HG02610 (cell line): ENCODE measurements at regions not wholly inside any gene's neighbourhood (a gene's known extent, or its start where the extent isn't known, plus 50 kb on each side); places are given as distances from the start of the nearest gene placed in this dataset.
"Not testable (repeated sequence)": the region's sequence is repeated elsewhere in the genome, so short reads cannot be mapped to it uniquely, and the experiment has no call there.

Experiments used
- ATAC-seq: cut with Tn5 transposase; IDR thresholded peaks from one replicate; pipeline ENCODE4 v1.9.1; 2021; ENCODE audit warnings: mild to moderate bottlenecking, moderate library complexity; ENCODE audit not compliant: unreplicated experiment

DNA sequence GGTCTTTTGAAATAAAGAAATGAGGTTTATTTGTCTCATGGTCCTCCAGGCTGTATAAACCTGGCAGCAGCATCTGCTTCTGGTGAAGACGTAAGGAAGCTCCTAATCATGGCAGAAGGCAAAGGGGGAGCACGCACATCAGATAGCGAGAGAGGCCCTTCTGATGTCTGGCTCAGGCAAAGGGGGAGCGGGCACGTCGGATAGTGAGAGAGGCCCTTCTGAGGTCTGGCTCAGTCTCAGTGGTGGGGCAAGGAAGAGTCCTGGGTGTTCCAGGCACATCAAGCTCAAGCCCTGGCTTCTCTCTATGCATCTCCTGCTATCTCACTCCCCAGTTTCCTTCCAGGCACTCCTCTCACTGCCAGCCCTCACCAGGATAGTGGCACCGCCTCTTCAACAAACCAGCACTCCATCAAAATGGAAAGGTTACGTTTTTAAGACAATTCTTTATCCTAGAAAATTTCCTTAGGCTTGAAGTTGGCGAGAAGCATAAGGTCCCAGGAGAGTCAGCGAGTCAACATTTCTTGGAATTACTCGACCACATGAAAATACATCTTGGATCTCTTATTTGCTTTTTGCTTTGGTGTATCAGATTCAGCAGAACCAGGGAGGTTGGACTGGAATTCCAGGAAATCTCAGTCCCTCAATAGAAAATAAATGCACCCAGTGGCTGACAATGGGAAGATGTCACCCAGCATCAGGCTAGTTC is 189.6 kb upstream of the TMEM132C start:
- ATAC-seq, result no peak

DNA sequence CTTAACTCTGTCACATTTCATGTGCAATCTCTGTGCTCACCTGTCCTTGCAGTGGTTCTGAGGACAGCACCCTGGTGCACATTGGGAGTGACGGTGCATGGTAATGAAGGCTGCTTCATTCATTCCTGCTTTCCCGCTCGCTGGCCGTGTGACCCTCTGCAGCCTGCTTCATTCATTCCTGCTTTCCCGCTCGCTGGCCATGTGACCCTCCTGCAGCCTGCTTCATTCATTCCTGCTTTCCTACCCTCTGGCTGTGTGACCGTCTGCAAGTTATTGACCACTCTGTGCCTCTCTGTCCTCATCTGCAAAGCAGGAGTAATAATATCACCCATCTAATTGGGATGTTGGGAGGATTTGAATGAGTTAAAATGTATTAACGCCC is 189.1 kb upstream of the TMEM132C start:
- ATAC-seq, result no peak

DNA sequence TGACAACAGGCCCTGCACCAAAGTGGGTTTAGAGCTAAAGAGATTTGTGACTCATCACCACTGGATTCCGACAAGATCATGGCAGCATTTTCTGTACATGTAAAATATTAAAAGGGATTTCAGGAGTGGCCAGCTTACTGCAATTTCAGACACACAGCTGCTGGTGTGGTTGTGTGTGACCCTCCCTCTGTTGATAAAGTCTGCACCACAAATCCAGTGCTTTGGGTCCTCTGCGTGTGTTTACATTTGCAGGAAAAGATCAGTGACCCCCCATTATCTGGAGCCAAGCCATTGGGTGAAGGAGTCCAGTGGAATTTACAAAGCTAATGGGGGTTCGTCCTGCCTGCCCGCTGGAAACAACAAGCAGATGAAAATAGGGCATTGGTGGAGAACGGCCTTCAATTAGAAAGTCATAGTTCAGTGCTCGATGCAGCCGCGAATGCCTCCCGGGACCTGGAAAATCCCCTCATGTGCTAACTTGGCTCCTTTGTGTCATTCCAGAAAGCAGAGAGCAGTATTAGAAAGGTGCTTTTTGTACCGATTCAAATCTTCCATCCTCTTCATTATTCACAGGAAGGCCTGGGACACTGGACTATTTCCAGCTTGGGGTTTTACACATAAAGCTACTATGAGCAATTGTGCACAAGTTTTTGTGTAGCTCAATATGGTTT is 188.5 kb upstream of the TMEM132C start:
- no peak for ATAC-seq

DNA sequence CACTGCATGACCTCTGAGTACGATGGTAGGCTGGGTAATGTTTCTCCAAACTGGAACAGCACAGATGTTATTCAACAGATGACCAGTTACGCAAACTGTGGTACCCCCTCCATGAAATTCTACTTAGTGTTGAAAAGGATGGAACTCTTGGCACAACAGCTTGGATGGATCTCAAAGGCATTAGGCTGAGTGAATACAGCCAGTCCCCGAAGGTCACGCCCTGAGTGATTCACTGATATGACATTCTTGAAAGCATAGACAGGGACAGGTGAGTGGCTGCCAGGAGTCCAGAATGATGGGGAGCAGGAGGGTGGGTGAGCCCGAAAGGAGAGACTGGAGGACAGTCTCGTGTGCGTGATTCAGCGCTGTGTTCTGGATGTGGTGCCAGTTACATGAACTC is 187.5 kb upstream of the TMEM132C start:
- ATAC-seq, result no peak

DNA sequence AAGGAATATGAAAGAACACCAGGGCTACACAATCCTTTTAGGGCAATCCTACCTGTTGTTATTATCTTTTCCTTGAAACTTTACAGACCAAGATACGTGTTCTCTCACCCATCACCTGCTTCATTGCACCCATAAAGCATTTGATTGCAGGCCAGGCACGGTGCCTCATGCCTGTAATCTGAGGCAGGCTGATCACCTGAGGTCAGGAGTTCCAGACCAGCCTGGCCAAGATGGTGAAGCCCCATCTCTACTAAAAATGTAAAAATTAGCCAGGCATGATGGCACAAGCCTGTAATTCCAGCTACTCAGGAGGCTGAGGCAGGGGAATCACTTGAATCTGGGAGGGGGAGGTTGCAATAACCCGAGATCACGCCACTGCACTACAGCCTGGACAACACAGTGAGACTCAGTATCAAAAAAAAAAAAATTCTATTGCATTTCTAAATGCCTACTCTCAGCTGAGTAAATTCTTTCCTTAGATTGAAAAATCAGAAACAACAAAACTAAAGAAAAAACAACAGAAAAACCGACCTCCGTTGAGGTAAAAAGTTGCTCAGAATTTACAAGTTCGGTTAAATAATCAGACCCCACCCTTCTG is 183.7 kb upstream of the TMEM132C start:
- no peak for ATAC-seq

DNA sequence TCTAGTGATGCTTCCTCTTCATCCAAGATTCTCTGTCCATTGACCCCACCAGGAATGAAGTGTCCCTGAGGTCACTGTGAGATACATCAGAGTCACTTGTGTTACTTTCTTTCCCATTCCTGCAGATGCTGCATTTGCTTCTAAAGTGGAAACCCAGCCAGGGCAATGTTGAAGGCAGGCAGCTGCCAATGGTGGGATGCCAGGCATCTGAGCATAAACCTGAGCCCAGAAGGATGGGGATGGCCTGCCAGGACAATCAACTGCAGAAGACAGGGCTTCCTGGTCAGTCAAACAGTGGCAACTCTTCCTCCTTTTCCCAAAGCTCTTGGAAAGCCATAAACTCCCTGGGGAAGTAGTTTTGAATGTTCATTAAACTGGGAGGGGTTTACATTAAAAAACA is 178.0 kb upstream of the TMEM132C start:
- no peak for ATAC-seq

DNA sequence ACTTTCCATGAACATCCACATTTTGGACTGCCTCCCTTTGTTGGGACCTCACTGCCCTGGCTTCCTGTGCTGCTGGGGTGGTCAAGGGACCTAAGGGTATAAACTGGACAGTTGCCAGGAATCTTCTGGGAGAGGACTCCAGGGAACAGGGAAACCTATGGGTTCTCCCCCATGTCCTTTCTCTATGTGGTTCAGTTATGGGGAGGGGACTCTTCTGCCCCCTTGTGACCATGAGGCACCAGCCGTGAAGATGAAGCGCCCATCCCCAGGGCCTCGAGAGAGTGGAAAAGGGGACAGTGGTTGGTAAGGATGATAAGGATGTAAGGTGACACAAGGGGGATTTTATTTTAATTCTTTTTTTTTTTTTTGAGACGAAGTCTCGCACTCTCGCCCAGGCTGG is 177.0 kb upstream of the TMEM132C start:
- no peak for ATAC-seq

DNA sequence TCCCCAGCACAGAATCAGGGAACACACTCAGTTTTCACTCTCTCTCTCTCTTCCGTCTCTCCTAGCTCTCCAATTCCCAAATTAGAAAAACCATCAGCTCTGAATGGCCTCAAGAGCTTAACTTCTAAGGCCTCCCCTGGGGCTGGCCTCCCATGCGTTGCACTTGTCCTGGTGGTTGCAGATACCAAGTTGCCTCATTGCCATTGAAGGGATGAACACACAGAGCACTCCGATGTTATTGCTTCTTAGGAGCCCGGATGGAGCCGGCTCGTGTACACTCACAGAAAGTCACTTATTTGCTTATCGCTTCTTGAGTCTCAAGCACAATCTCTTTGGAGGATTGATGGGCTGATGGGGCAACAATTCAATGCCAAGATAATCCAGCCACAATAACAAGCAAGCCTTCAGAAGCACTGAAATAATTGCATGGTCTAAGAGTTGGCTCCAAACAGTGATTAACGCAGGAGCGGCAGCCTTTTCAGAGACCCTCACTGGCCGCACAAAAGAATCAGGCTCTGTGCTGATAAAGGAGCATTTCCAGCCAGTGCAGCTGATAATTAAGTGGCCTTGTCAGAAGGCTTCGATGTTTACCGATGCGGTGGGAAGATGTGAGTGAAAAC is 175.8 kb upstream of the TMEM132C start:
- no peak for ATAC-seq

DNA sequence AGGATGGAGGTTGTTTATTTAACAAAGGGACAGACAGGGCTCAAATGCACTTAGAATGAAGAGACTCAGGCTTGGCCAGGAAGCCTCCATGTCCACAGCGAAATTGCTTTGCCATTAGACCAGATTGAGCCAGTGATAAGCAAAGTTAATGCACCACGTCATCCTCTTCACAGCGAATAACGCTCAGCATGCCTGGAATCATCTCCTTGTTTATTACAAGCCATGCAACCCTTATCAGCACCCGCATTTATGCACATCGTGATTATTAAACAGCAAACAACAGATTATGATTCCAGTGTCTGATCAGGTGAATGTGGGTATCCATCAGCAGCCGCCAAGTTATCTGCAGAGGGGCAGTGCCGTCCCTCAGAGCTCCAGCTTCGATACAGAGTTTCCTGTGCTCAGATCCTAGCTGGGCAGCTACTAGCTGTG is 175.0 kb upstream of the TMEM132C start:
- no peak for ATAC-seq

DNA sequence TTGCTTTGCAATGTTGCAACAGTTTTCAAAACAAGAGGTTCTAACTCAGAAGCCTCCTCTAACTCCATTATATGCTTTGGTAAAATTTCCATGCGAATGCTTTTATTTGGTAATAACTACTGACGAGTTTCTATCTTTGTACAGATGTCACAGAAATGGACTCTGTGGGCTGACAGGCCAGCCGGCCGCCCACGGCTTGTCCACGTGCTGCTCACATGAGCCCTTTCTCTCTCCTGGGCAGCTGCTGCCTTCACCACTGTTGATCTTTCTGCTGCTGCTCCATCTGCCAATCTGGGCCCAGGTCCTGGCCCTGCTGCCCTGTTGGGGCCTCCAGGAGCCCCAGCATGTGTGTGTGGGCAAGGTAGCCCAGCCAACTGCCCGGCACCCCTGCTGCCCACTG is 168.2 kb upstream of the TMEM132C start:
- ATAC-seq, result no peak

DNA sequence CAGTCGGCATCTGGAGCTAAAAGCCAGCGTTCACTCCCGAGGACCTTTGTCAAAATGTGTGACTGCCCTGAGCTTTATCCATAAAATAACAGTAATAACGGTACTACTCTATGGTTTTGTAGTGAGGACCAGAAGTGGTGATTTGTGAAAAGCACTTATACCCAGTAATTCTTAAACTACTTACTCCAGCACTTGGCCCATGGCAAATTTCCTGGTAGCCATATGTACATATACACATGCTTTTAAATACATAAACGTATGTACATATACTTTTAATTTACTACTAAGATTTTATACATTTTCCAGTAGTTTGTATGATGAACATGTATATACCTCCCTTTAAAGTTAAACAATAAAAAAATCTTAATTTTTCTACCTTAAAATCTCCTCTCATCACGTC is 163.8 kb upstream of the TMEM132C start:
- no peak for ATAC-seq

DNA sequence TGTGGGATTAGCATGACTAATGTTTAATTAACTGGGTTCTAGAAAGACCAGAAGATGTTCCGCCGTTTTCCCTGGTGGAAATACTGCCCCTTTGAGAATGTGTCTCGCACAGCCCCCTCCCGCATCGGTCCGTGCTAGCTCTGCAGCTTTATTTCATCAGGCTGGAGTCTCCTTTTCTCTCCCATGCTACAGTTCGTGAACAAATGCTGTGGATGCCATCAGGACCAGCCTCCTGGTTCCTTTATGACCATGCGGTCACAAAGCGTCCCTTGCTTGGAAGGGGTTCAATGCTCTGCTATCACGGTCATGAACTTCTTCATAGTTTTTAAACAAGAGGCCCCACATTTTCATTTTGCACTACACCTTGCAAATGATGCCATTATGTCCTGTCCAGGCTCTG is 157.7 kb upstream of the TMEM132C start:
- ATAC-seq, result no peak

DNA sequence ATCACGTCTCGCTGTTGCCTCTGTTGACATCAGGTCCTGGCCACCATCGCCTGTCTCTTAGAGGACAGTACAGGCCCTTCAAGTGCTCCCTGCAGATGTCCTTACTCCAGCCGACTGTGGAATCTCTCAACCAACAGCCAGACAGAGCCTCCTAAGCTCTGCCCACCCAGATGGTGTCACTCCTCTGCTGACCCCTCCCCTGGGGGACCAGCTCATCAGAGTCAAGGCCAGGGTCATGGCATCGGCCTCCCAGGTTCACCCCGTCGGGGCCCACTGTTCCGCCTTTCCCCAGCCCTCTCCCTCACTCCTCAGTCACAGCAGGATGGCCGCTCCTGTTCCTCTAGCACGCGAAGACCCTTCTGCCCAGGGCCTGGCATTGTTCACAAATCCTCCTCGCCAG is 157.3 kb upstream of the TMEM132C start:
- ATAC-seq, result no peak

DNA sequence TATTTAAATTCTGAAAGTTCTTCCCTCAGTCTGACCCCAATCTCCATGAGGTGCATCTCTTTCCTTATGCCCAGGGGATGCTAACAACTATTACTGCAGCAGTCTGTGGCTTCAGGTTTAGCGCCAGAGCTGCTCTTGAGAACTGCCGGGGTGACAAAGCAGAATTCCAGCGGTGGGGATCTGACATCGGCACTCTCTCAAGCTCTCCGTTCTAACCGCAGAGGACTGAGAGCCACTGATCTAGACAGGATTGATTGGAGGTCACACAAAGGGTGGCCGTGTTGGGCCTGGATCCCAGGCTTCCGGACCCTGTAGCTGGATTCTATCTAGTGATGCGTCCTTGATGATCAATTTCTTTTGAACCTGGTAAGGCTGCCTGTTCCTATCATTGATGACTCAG is 155.6 kb upstream of the TMEM132C start:
- no peak for ATAC-seq

DNA sequence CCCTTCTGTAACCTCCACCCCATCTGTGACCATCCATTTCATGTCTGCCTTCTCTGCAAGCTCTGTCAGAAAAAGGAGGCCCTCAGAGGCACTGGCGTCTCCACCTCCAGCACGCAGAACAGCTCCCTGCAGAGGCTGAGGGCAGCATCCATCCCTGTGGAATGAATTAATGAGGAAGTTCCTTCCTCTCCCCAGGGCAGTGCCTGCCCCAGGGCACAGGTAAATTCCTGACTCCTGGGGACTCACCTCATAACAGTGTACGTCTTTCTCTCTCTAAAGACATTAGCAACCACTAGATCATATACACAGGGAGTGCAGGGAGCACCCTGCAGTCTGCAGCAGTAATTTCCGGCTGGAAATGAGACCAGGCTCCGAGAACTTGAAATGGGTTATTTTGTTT is 155.0 kb upstream of the TMEM132C start:
- ATAC-seq, result no peak

DNA sequence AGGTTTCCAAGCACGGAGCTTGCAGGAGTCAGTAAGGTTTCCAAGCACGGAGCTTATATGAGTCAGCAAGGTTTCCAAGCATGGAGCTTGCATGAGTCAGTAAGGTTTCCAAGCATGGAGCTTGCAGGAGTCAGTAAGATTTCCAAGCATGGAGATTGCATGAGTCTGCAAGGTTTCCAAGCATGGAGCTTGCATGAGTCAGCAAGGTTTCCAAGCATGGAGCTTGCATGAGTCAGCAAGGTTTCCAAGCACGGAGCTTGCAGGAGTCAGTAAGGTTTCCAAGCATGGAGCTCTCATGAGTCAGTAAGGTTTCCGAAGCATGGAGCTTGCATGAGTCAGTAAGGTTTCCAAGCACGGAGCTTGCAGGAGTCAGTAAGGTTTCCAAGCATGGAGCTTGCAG is 153.7 kb upstream of the TMEM132C start:
- ATAC-seq, result not testable (repeated sequence)

DNA sequence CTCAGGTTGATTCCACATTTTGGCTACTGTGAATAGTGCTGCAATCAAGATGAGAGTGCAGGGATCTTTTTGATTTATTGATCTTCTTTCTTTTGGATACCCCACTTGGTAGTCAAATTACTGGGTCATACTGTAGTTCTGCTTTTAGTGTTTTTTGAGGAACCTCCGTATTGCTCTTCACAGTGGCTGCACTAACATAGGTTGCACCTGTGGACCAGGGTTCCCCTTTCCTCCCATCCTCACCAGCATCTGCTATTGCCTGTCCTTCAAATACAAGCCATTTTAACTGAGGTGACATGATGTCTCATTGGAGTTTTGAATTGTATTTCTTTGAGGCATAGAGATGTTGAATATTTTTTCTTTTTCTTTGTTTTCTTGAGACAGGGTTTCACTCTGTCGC is 152.5 kb upstream of the TMEM132C start:
- ATAC-seq, result no peak

DNA sequence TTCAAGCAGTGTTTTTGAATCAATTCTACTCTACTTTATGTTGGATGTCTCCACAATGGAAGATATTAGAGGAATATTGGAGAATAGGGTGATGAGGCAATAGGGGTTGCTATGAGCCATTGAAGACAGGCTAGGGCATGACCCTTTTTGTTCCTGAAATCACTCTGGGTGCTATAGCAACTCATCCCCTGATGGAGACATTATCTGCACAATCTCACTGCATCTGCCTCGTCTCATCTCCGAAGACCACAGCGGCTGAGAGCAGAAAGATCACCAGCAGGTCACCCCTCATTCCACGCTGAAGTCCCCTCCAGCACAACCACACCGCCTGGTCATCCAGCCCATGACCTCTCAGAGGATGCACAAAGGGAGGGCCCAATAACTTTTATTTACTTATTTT is 150.4 kb upstream of the TMEM132C start:
- ATAC-seq, result no peak

DNA sequence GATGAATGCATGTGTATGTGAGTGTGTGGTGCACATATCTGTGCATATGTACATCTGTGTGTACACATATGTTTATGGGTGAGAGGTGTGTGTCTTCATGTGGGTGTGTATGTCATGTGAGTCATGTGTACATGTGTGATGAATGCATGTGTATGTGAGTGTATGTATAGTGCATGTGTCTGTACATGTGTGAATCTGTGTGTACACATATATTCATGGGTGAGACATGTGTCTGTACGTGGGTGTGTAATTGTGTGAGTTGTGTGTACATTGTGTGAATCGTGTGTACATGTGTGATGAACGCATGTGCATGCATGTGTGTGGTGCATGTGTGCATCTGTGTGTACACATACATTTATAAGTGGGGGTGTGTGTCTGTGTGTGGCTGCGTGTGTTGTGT is 146.9 kb upstream of the TMEM132C start:
- ATAC-seq, result no peak

DNA sequence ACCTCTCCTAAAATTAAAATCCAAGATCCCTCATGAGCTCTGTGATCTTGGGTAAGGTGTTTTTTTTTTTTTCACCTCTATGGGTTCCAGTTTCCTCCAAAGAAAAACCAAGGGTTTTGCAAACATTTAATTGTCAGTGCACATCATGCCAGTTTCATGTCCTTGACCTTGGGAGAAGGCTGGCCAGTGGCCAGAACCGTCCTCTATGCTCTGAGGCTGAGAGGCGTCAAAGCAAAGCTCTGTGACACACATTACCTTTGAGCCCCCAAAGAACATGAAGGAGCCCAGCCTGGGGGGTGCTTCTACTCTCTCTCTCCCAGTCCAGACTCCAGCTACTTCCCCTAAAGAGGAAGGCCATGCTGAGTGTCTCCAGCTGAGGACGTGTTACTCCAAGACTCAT is 145.5 kb upstream of the TMEM132C start:
- ATAC-seq, result no peak

DNA sequence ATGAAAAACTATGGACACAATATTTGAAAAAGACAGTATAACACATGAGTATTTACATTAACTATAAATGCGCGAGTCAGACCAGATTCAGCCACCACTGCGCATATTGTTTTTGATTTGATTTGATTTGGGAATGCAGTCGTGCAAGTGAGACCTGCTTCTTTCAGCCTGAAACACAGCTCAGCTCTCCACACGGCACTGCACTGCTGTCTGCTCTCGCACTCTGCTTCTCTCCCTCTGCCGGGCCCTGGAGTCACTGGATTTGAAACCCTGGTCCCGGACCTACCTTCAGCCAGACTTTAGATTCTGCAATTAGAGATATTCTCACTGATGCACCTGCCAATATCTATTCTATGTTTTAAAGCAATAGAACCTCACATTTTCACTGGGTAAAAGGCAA is 143.9 kb upstream of the TMEM132C start:
- no peak for ATAC-seq

DNA sequence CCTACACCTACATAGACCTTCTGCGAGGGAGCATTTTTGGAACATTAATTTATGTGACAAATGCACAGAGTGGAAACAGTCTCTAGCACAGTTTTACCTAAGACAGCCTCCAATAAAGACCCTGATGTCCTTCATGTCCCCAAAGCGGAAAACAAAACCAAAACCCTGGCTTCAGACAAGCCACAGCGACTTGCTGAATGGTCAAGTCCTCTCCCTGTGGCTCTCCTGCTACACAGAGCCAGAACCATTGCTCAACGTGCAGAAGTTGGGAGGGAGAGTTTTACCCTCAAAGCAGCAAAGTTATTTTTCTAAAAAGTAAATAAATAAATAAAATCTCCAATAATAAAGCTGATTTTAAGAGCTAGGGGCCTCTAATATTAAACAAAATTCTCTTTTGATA is 135.0 kb upstream of the TMEM132C start:
- ATAC-seq, result no peak
